Central memory CD4-positive, alpha-beta T cell (primary cell): ENCODE measurements at regions not wholly inside any gene's neighbourhood (a gene's known extent, or its start where the extent isn't known, plus 50 kb on each side); places are given as distances from the start of the nearest gene placed in this dataset.

Source experiments
- DNase-seq: peaks from one replicate; pipeline ENCODE4 v3.0.0; 2022

GRCh38 chr11:69348414-69349235, 54.7 kb downstream of the MYEOV start:
- DNase-seq, result no peak

GRCh38 chr11:69350040-69350439, 56.1 kb downstream of the MYEOV start:
- no peak for DNase-seq

GRCh38 chr11:69350596-69350995, 56.6 kb downstream of the MYEOV start:
- no peak for DNase-seq

- no peak for DNase-seq
These were observed 57.5 kb downstream of the MYEOV start for GRCh38 chr11:69351460-69351859.

- DNase-seq, result no peak
These were observed 58.2 kb downstream of the MYEOV start for GRCh38 chr11:69352166-69352565.

- no peak for DNase-seq
These were observed 58.9 kb downstream of the MYEOV start for GRCh38 chr11:69352715-69353319.

GRCh38 chr11:69353696-69354544, 60.0 kb downstream of the MYEOV start:
- DNase-seq, result no peak

GRCh38 chr11:69354545-69354897, 60.6 kb downstream of the MYEOV start:
- DNase-seq, result no peak

GRCh38 chr11:69355346-69355940, 61.5 kb downstream of the MYEOV start:
- no peak for DNase-seq

- DNase-seq, result no peak
These were observed 62.2 kb downstream of the MYEOV start for GRCh38 chr11:69355959-69356702.

GRCh38 chr11:69356703-69357457, 62.9 kb downstream of the MYEOV start:
- no peak for DNase-seq

- DNase-seq, result no peak
These were observed 63.8 kb downstream of the MYEOV start for GRCh38 chr11:69357458-69358397.

- DNase-seq, result no peak
These were observed 64.6 kb downstream of the MYEOV start for GRCh38 chr11:69358398-69359020.

- no peak for DNase-seq
These were observed 66.0 kb downstream of the MYEOV start for GRCh38 chr11:69359735-69360480.

- no peak for DNase-seq
These were observed 66.7 kb downstream of the MYEOV start for GRCh38 chr11:69360606-69361005.

GRCh38 chr11:69361048-69361447, 67.1 kb downstream of the MYEOV start:
- no peak for DNase-seq

- DNase-seq, result no peak
These were observed 67.5 kb downstream of the MYEOV start for GRCh38 chr11:69361466-69361865.

- DNase-seq, result no peak
These were observed 68.4 kb downstream of the MYEOV start for GRCh38 chr11:69362315-69362714.

- no peak for DNase-seq
These were observed 71.0 kb downstream of the MYEOV start for GRCh38 chr11:69364921-69365320.
